Neural cell (in vitro differentiated cells): ENCODE measurements at regions not wholly inside any gene's neighbourhood (a gene's known extent, or its start where the extent isn't known, plus 50 kb on each side); places are given as distances from the start of the nearest gene placed in this dataset.

Experiments
- CTCF ChIP-seq: fragments of 450-650 bp; IDR thresholded peaks from 2 replicates; pipeline ENCODE4 v1.5.1; 2014; ENCODE audit warnings: antibody characterized with exemption, mild to moderate bottlenecking, moderate library complexity; ENCODE audit not compliant: poor library complexity, severe bottlenecking
- EP300 ChIP-seq: fragments of 450-650 bp; conservative IDR thresholded peaks from 2 replicates; pipeline ENCODE4 v1.6.1; 2014; ENCODE audit warnings: antibody characterized with exemption, mild to moderate bottlenecking, moderate library complexity; ENCODE audit not compliant: poor library complexity, severe bottlenecking
- EZH2 ChIP-seq: fragments of 200-600, 300-800 bp; shearing (Covaris generic), sonication (generic); IDR thresholded peaks from 2 replicates; pipeline ENCODE4 v1.6.1; 2014; ENCODE audit warnings: antibody characterized with exemption, low read length, borderline replicate concordance, mild to moderate bottlenecking; ENCODE audit not compliant: insufficient read depth, poor library complexity, severe bottlenecking
- MXI1 ChIP-seq: fragments of 450-650 bp; conservative IDR thresholded peaks from 2 replicates; pipeline ENCODE4 v1.6.1; 2014; ENCODE audit warnings: antibody characterized with exemption, mild to moderate bottlenecking; ENCODE audit not compliant: poor library complexity, severe bottlenecking
- POLR2AphosphoS5 ChIP-seq: IDR thresholded peaks from 2 replicates; pipeline ENCODE4 v1.6.1; 2012
- RAD21 ChIP-seq: fragments of 450-650 bp; conservative IDR thresholded peaks from 2 replicates; pipeline ENCODE4 v1.6.1; 2014; ENCODE audit warnings: antibody characterized with exemption, mild to moderate bottlenecking, moderate library complexity
- SMC3 ChIP-seq: fragments of 450-650 bp; conservative IDR thresholded peaks from 2 replicates; pipeline ENCODE4 v1.6.1; 2014; ENCODE audit warnings: antibody characterized with exemption, mild to moderate bottlenecking, moderate library complexity; ENCODE audit not compliant: poor library complexity
- TAF1 ChIP-seq: IDR thresholded peaks from 2 replicates; pipeline ENCODE4 v1.6.1; 2012; ENCODE audit warnings: low read depth

GRCh38 chr15:77550301-77551251, 82.1 kb downstream of the LINGO1 start:
- TF ChIP-seq CTCF (no peak), TAF1 (no peak), RAD21 (no peak), EZH2 (no peak), MXI1 (no peak), POLR2AphosphoS5 (no peak), EP300 (no peak), SMC3 (no peak)
